Activated T-cell treated with anti-CD3 and anti-CD28 coated beads, Interleukin-2, amount 50 U/mL, for 4 hours (primary cell): ENCODE measurements at regions not wholly inside any gene's neighbourhood (a gene's known extent, or its start where the extent isn't known, plus 50 kb on each side); places are given as distances from the start of the nearest gene placed in this dataset.

Source experiments
- ATAC-seq, 2 donors: fragments of 200-7000 bp; cut with Tn5 transposase; one replicate each; pipeline ENCODE4 v1.10.0; 2021
- DNase-seq: peaks from one replicate; pipeline ENCODE4 v3.0.0-alpha.2; 2020
- H3K27me3 Mint-ChIP-seq: one replicate; pipeline ENCODE4 v1.8.0; 2021; ENCODE audit warnings: low read depth, mixed read lengths
- H3K36me3 Mint-ChIP-seq: one replicate; pipeline ENCODE4 v1.8.0; 2022; ENCODE audit warnings: mixed read lengths; ENCODE audit not compliant: insufficient read depth
- H3K4me1 Mint-ChIP-seq: one replicate; pipeline ENCODE4 v1.8.0; 2021; ENCODE audit warnings: low read depth, mixed read lengths
- H3K4me3 Mint-ChIP-seq: one replicate; pipeline ENCODE4 v1.8.0; 2021; ENCODE audit warnings: mild to moderate bottlenecking, moderate library complexity, mixed read lengths
- H3K9me3 Mint-ChIP-seq: one replicate; pipeline ENCODE4 v1.8.0; 2021; ENCODE audit warnings: mixed read lengths

- Mint-ChIP-seq H3K4me3 (no peak overlapping the region), H3K4me1 (no peaks in the 10 kb centered on the region), H3K27me3 (no peaks in the 10 kb centered on the region), H3K9me3 (peaks cover 18% of the 10 kb centered on the region), H3K36me3 (no peaks in the 10 kb centered on the region)
- ATAC-seq (no peak), DNase-seq (no peak)
These were observed 1072.7 kb downstream of the DSC3 start for GRCh38 chr18:29969876-29970275.

GRCh38 chr18:29962579-29962978 lies 1080.0 kb downstream of the DSC3 start:
- no peaks in the 10 kb centered on the region for H3K36me3 Mint-ChIP-seq
- no peaks in the 10 kb centered on the region for H3K4me1 Mint-ChIP-seq

GRCh38 chr18:29960539-29960938 lies 1082.0 kb downstream of the DSC3 start:
- Mint-ChIP-seq H3K9me3 (peaks cover 5% of the 10 kb centered on the region), H3K4me1 (no peaks in the 10 kb centered on the region), H3K36me3 (no peaks in the 10 kb centered on the region), H3K4me3 (no peak overlapping the region), H3K27me3 (no peaks in the 10 kb centered on the region)
- DNase-seq: no peak
- no peak for ATAC-seq

More at GRCh38 chr18:29962579-29962978, 1080.0 kb downstream of the DSC3 start:
- H3K27me3 Mint-ChIP-seq: no peaks in the 10 kb centered on the region
- peaks cover 5% of the 10 kb centered on the region for H3K9me3 Mint-ChIP-seq
- H3K4me3 Mint-ChIP-seq: no peak overlapping the region
- DNase-seq: no peak
- no peak for ATAC-seq

GRCh38 chr18:29930231-29930630 lies 1112.3 kb downstream of the DSC3 start:
- no peaks in the 10 kb centered on the region for H3K27me3 Mint-ChIP-seq
- peaks cover 24% of the 10 kb centered on the region for H3K9me3 Mint-ChIP-seq
- DNase-seq (no peak), ATAC-seq (no peak)
- H3K4me3 Mint-ChIP-seq: no peak overlapping the region
- H3K4me1 Mint-ChIP-seq: no peaks in the 10 kb centered on the region
- no peaks in the 10 kb centered on the region for H3K36me3 Mint-ChIP-seq

- no peak for ATAC-seq
- Mint-ChIP-seq H3K4me1 (no peaks in the 10 kb centered on the region), H3K4me3 (no peak overlapping the region), H3K27me3 (no peaks in the 10 kb centered on the region), H3K9me3 (peaks cover 27% of the 10 kb centered on the region), H3K36me3 (no peaks in the 10 kb centered on the region)
- DNase-seq: no peak
These were observed 1114.5 kb downstream of the DSC3 start for GRCh38 chr18:29928081-29928480.

- no peak overlapping the region for H3K4me3 Mint-ChIP-seq
- H3K36me3 Mint-ChIP-seq: no peaks in the 10 kb centered on the region
- no peaks in the 10 kb centered on the region for H3K4me1 Mint-ChIP-seq
- H3K27me3 Mint-ChIP-seq: no peaks in the 10 kb centered on the region
- H3K9me3 Mint-ChIP-seq: peaks cover 25% of the 10 kb centered on the region
- ATAC-seq (no peak), DNase-seq (no peak)
These were observed 1117.0 kb downstream of the DSC3 start for GRCh38 chr18:29925566-29925965.

- H3K27me3 Mint-ChIP-seq: no peaks in the 10 kb centered on the region
- ATAC-seq: no peak
- H3K4me3 Mint-ChIP-seq: no peak overlapping the region
- H3K36me3 Mint-ChIP-seq: no peaks in the 10 kb centered on the region
- DNase-seq: no peak
- peaks cover 27% of the 10 kb centered on the region for H3K9me3 Mint-ChIP-seq
- H3K4me1 Mint-ChIP-seq: no peaks in the 10 kb centered on the region
These were observed 1130.2 kb downstream of the DSC3 start for GRCh38 chr18:29912351-29912750.

- no peaks in the 10 kb centered on the region for H3K27me3 Mint-ChIP-seq
- no peaks in the 10 kb centered on the region for H3K36me3 Mint-ChIP-seq
- ATAC-seq (no peak), DNase-seq (no peak)
- H3K9me3 Mint-ChIP-seq: peaks cover 22% of the 10 kb centered on the region
- no peak overlapping the region for H3K4me3 Mint-ChIP-seq
- no peaks in the 10 kb centered on the region for H3K4me1 Mint-ChIP-seq
These were observed 1149.5 kb downstream of the DSC3 start for GRCh38 chr18:29892960-29893558.

- peaks cover 5% of the 10 kb centered on the region for H3K9me3 Mint-ChIP-seq
- ATAC-seq: no peak
- H3K27me3 Mint-ChIP-seq: no peaks in the 10 kb centered on the region
- H3K4me3 Mint-ChIP-seq: no peak overlapping the region
- DNase-seq: no peak
- no peaks in the 10 kb centered on the region for H3K36me3 Mint-ChIP-seq
- no peaks in the 10 kb centered on the region for H3K4me1 Mint-ChIP-seq
These were observed 1159.4 kb downstream of the DSC3 start for GRCh38 chr18:29883114-29883513.

- ATAC-seq (no peak), DNase-seq (no peak)
- Mint-ChIP-seq H3K36me3 (no peaks in the 10 kb centered on the region), H3K27me3 (no peaks in the 10 kb centered on the region), H3K4me3 (no peak overlapping the region), H3K9me3 (peaks cover 2% of the 10 kb centered on the region), H3K4me1 (no peaks in the 10 kb centered on the region)
These were observed 1159.9 kb downstream of the DSC3 start for GRCh38 chr18:29882620-29883019.

- H3K4me3 Mint-ChIP-seq: no peak overlapping the region
- no peaks in the 10 kb centered on the region for H3K36me3 Mint-ChIP-seq
- ATAC-seq: no peak
- H3K9me3 Mint-ChIP-seq: peaks cover 10% of the 10 kb centered on the region
- H3K4me1 Mint-ChIP-seq: no peaks in the 10 kb centered on the region
- no peak for DNase-seq
- H3K27me3 Mint-ChIP-seq: no peaks in the 10 kb centered on the region
These were observed 1162.8 kb downstream of the DSC3 start for GRCh38 chr18:29879763-29880162.

GRCh38 chr18:29874519-29875098 lies 1167.9 kb downstream of the DSC3 start:
- DNase-seq: no peak
- peaks cover 13% of the 10 kb centered on the region for H3K9me3 Mint-ChIP-seq
- H3K4me1 Mint-ChIP-seq: no peaks in the 10 kb centered on the region
- H3K27me3 Mint-ChIP-seq: no peaks in the 10 kb centered on the region
- H3K4me3 Mint-ChIP-seq: no peak overlapping the region
- H3K36me3 Mint-ChIP-seq: no peaks in the 10 kb centered on the region
- ATAC-seq: no peak

- Mint-ChIP-seq H3K27me3 (no peaks in the 10 kb centered on the region), H3K4me1 (no peaks in the 10 kb centered on the region), H3K4me3 (no peak overlapping the region), H3K36me3 (no peaks in the 10 kb centered on the region), H3K9me3 (peaks cover 13% of the 10 kb centered on the region)
- ATAC-seq (no peak), DNase-seq (no peak)
These were observed 1169.3 kb downstream of the DSC3 start for GRCh38 chr18:29873211-29873610.

GRCh38 chr18:29871246-29871645 lies 1171.3 kb downstream of the DSC3 start:
- Mint-ChIP-seq H3K27me3 (no peaks in the 10 kb centered on the region), H3K4me1 (no peaks in the 10 kb centered on the region), H3K36me3 (no peaks in the 10 kb centered on the region), H3K9me3 (peaks cover 6% of the 10 kb centered on the region), H3K4me3 (no peak overlapping the region)
- ATAC-seq: no peak
- no peak for DNase-seq

- ATAC-seq (no peak), DNase-seq (no peak)
- Mint-ChIP-seq H3K9me3 (peaks cover 15% of the 10 kb centered on the region), H3K4me1 (no peaks in the 10 kb centered on the region), H3K27me3 (no peaks in the 10 kb centered on the region), H3K4me3 (no peak overlapping the region), H3K36me3 (no peaks in the 10 kb centered on the region)
These were observed 1179.7 kb downstream of the DSC3 start for GRCh38 chr18:29862824-29863223.
